Thyroid gland (tissue), 4 donors: ENCODE measurements at regions not wholly inside any gene's neighbourhood (a gene's known extent, or its start where the extent isn't known, plus 50 kb on each side); places are given as distances from the start of the nearest gene placed in this dataset.

Source experiments
- POLR2A ChIP-seq, 2 donors: fragments of 450-650 bp; IDR thresholded peaks; one replicate each; pipeline ENCODE4 v1.6.1; 2017; ENCODE audit warnings: antibody characterized with exemption in 2 of 2, mild to moderate bottlenecking in 2 of 2, moderate library complexity in 1 of 2
- TF ChIP-seq, protein P1 (sequence below), 6 experiments: fragments of 200-600 bp in 3 of 6; fragments of 450-650 bp in 3 of 6; sonication (generic) in 3 of 6; IDR thresholded peaks; one replicate each; pipeline ENCODE4 v1.5.1; 2016 to 2019; ENCODE audit warnings: antibody characterized with exemption in 6 of 6, mild to moderate bottlenecking in 2 of 6, inconsistent platforms in 1 of 6, moderate library complexity in 1 of 6

- TF ChIP-seq, protein P1, sequence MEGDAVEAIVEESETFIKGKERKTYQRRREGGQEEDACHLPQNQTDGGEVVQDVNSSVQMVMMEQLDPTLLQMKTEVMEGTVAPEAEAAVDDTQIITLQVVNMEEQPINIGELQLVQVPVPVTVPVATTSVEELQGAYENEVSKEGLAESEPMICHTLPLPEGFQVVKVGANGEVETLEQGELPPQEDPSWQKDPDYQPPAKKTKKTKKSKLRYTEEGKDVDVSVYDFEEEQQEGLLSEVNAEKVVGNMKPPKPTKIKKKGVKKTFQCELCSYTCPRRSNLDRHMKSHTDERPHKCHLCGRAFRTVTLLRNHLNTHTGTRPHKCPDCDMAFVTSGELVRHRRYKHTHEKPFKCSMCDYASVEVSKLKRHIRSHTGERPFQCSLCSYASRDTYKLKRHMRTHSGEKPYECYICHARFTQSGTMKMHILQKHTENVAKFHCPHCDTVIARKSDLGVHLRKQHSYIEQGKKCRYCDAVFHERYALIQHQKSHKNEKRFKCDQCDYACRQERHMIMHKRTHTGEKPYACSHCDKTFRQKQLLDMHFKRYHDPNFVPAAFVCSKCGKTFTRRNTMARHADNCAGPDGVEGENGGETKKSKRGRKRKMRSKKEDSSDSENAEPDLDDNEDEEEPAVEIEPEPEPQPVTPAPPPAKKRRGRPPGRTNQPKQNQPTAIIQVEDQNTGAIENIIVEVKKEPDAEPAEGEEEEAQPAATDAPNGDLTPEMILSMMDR (IDR thresholded peaks at IDR 0.05) = no peak
- no peak for TF ChIP-seq POLR2A (IDR thresholded peaks at IDR 0.05)
Observed at GRCh38 chr5:58085800-58086199, 374.1 kb downstream of the PLK2 start.
